ENCODE measurements at regions not wholly inside any gene's neighbourhood (a gene's known extent, or its start where the extent isn't known, plus 50 kb on each side); places are given as distances from the start of the nearest gene placed in this dataset.

GRCh38 chrX:10077425-10078188, 79.2 kb upstream of the CLCN4 start:
- Histone ChIP-seq H3K9me3 (ENCODE audit: control insufficient read depth, low read length) (no peaks in the 10 kb centered on the region), H3K4me1 (ENCODE audit: control insufficient read depth, insufficient read depth, low read length, poor library complexity, severe bottlenecking) (no peaks in the 10 kb centered on the region)
- no peak for DNase-seq

DNA sequence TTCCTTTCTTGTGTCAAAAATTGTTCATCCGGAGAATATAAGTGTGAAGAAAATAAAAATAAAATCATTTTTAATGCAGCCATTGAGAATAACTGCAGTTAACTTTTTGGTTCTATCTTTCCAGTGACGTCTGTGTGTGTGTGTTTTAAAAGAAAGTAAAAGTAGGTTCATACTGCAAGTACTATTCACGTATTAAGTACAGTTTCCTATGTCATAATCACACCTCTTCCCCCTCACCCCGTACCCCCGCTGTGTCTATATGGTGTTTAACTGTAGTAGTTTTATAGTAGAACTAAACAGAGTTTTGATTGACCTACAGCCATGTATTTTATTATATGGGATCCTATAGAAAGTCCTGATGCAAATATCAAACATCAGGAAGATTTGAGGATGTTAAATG, 78.5 kb upstream of the CLCN4 start:
- DNase-seq, result no peak
- no peak overlapping the region for H3K27ac ChIP-seq (ENCODE audit: insufficient read depth, low read length, poor library complexity, severe bottlenecking)
- H3K36me3 ChIP-seq (ENCODE audit: control insufficient read depth, insufficient read depth, low read length), result no peaks in the 10 kb centered on the region
- H3K4me3 ChIP-seq (ENCODE audit: insufficient read depth, low read depth, low read length, poor library complexity, severe bottlenecking), result no peak overlapping the region
- H3K4me1 ChIP-seq (ENCODE audit: control insufficient read depth, insufficient read depth, low read length, poor library complexity, severe bottlenecking), result no peaks in the 10 kb centered on the region
- no peaks in the 10 kb centered on the region for H3K27me3 ChIP-seq (replicated peaks; ENCODE audit: control insufficient read depth, insufficient read depth, low read length, poor library complexity, severe bottlenecking)
- H3K9me3 ChIP-seq (ENCODE audit: control insufficient read depth, low read length), result no peaks in the 10 kb centered on the region

More at GRCh38 chrX:10077425-10078188, 79.2 kb upstream of the CLCN4 start:
- Histone ChIP-seq H3K36me3 (ENCODE audit: control insufficient read depth, insufficient read depth, low read length) (no peaks in the 10 kb centered on the region), H3K27ac (ENCODE audit: insufficient read depth, low read length, poor library complexity, severe bottlenecking) (no peak overlapping the region), H3K27me3 (replicated peaks; ENCODE audit: control insufficient read depth, insufficient read depth, low read length, poor library complexity, severe bottlenecking) (no peaks in the 10 kb centered on the region), H3K4me3 (ENCODE audit: insufficient read depth, low read depth, low read length, poor library complexity, severe bottlenecking) (no peak overlapping the region)

- DNase-seq, result no peak
- Histone ChIP-seq H3K36me3 (ENCODE audit: control insufficient read depth, insufficient read depth, low read length) (no peaks in the 10 kb centered on the region), H3K4me1 (ENCODE audit: control insufficient read depth, insufficient read depth, low read length, poor library complexity, severe bottlenecking) (no peaks in the 10 kb centered on the region), H3K4me3 (ENCODE audit: insufficient read depth, low read depth, low read length, poor library complexity, severe bottlenecking) (no peak overlapping the region), H3K9me3 (ENCODE audit: control insufficient read depth, low read length) (no peaks in the 10 kb centered on the region), H3K27ac (ENCODE audit: insufficient read depth, low read length, poor library complexity, severe bottlenecking) (no peak overlapping the region), H3K27me3 (replicated peaks; ENCODE audit: control insufficient read depth, insufficient read depth, low read length, poor library complexity, severe bottlenecking) (no peaks in the 10 kb centered on the region)
Measured at GRCh38 chrX:10079231-10079630, 77.5 kb upstream of the CLCN4 start.

DNA sequence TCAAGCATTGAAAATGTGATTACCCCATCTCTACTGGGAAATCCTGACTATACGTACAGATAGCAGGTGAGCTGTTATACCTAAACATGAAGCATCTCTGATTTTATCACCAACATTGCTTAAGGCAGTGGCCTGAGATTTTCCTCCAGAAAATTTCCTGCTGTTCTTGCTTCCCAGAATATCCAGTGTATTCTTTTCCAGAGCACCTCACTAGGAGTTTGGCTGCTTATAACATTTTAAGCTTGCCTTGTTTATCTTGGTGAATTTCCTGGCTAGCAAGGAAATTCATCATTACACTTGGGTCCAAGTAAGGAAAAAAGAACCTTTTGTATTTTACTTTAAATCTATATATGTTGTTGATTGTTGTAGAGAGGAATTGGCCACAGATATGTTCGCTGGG, 73.0 kb upstream of the CLCN4 start:
- Histone ChIP-seq H3K4me1 (ENCODE audit: control insufficient read depth, insufficient read depth, low read length, poor library complexity, severe bottlenecking) (peaks cover 8% of the 10 kb centered on the region), H3K27ac (ENCODE audit: insufficient read depth, low read length, poor library complexity, severe bottlenecking) (peak overlapping the region; percentile 72), H3K4me3 (ENCODE audit: insufficient read depth, low read depth, low read length, poor library complexity, severe bottlenecking) (no peak overlapping the region), H3K27me3 (replicated peaks; ENCODE audit: control insufficient read depth, insufficient read depth, low read length, poor library complexity, severe bottlenecking) (no peaks in the 10 kb centered on the region), H3K36me3 (ENCODE audit: control insufficient read depth, insufficient read depth, low read length) (no peaks in the 10 kb centered on the region), H3K9me3 (ENCODE audit: control insufficient read depth, low read length) (no peaks in the 10 kb centered on the region)
- no peak for DNase-seq

DNA sequence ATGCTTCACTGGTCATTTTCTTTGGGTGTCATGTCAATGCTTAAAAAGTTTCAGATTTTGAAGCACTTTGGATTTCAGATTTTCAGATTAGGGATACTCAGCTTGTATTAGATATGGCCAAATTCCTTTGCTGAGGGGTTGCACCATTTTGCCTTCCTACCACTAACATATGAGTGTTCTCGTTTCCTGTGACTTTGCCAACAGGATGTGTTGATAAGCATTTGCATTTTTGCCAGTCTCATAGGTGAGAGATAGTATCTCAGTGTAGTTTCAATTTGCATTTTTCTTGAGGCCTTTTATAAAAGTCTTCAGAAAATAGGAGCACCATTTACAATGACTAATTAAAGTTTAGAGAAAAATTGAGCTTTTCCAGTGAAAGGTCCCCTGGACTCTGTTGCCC, 71.6 kb upstream of the CLCN4 start:
- no peak for DNase-seq
- Histone ChIP-seq H3K36me3 (ENCODE audit: control insufficient read depth, insufficient read depth, low read length) (no peaks in the 10 kb centered on the region), H3K27ac (ENCODE audit: insufficient read depth, low read length, poor library complexity, severe bottlenecking) (peak overlapping the region; percentile 37), H3K4me3 (ENCODE audit: insufficient read depth, low read depth, low read length, poor library complexity, severe bottlenecking) (no peak overlapping the region), H3K4me1 (ENCODE audit: control insufficient read depth, insufficient read depth, low read length, poor library complexity, severe bottlenecking) (peaks cover 8% of the 10 kb centered on the region), H3K27me3 (replicated peaks; ENCODE audit: control insufficient read depth, insufficient read depth, low read length, poor library complexity, severe bottlenecking) (no peaks in the 10 kb centered on the region), H3K9me3 (ENCODE audit: control insufficient read depth, low read length) (no peaks in the 10 kb centered on the region)

GRCh38 chrX:10086676-10087075, 70.1 kb upstream of the CLCN4 start:
- Histone ChIP-seq H3K4me3 (ENCODE audit: insufficient read depth, low read depth, low read length, poor library complexity, severe bottlenecking) (no peak overlapping the region), H3K27ac (ENCODE audit: insufficient read depth, low read length, poor library complexity, severe bottlenecking) (no peak overlapping the region), H3K36me3 (ENCODE audit: control insufficient read depth, insufficient read depth, low read length) (no peaks in the 10 kb centered on the region), H3K4me1 (ENCODE audit: control insufficient read depth, insufficient read depth, low read length, poor library complexity, severe bottlenecking) (peaks cover 8% of the 10 kb centered on the region), H3K9me3 (ENCODE audit: control insufficient read depth, low read length) (no peaks in the 10 kb centered on the region), H3K27me3 (replicated peaks; ENCODE audit: control insufficient read depth, insufficient read depth, low read length, poor library complexity, severe bottlenecking) (no peaks in the 10 kb centered on the region)
- no peak for DNase-seq

- H3K4me3 ChIP-seq (ENCODE audit: insufficient read depth, low read depth, low read length, poor library complexity, severe bottlenecking), result no peak overlapping the region
- no peak for DNase-seq
- H3K9me3 ChIP-seq (ENCODE audit: control insufficient read depth, low read length), result no peaks in the 10 kb centered on the region
- no peaks in the 10 kb centered on the region for H3K27me3 ChIP-seq (replicated peaks; ENCODE audit: control insufficient read depth, insufficient read depth, low read length, poor library complexity, severe bottlenecking)
- no peak overlapping the region for H3K27ac ChIP-seq (ENCODE audit: insufficient read depth, low read length, poor library complexity, severe bottlenecking)
- H3K4me1 ChIP-seq (ENCODE audit: control insufficient read depth, insufficient read depth, low read length, poor library complexity, severe bottlenecking), result peaks cover 8% of the 10 kb centered on the region
- H3K36me3 ChIP-seq (ENCODE audit: control insufficient read depth, insufficient read depth, low read length), result no peaks in the 10 kb centered on the region
Measured at GRCh38 chrX:10087391-10087790, 69.4 kb upstream of the CLCN4 start.

GRCh38 chrX:10089378-10089795, 67.4 kb upstream of the CLCN4 start:
- no peak overlapping the region for H3K27ac ChIP-seq (ENCODE audit: insufficient read depth, low read length, poor library complexity, severe bottlenecking)
- H3K27me3 ChIP-seq (replicated peaks; ENCODE audit: control insufficient read depth, insufficient read depth, low read length, poor library complexity, severe bottlenecking), result no peaks in the 10 kb centered on the region
- peaks cover 8% of the 10 kb centered on the region for H3K4me1 ChIP-seq (ENCODE audit: control insufficient read depth, insufficient read depth, low read length, poor library complexity, severe bottlenecking)

GRCh38 chrX:10090319-10090718, 66.5 kb upstream of the CLCN4 start:
- Histone ChIP-seq H3K9me3 (ENCODE audit: control insufficient read depth, low read length) (no peaks in the 10 kb centered on the region), H3K4me1 (ENCODE audit: control insufficient read depth, insufficient read depth, low read length, poor library complexity, severe bottlenecking) (peaks cover 4% of the 10 kb centered on the region), H3K27me3 (replicated peaks; ENCODE audit: control insufficient read depth, insufficient read depth, low read length, poor library complexity, severe bottlenecking) (no peaks in the 10 kb centered on the region), H3K27ac (ENCODE audit: insufficient read depth, low read length, poor library complexity, severe bottlenecking) (no peak overlapping the region), H3K4me3 (ENCODE audit: insufficient read depth, low read depth, low read length, poor library complexity, severe bottlenecking) (no peak overlapping the region), H3K36me3 (ENCODE audit: control insufficient read depth, insufficient read depth, low read length) (no peaks in the 10 kb centered on the region)
- DNase-seq, result no peak

More at GRCh38 chrX:10089378-10089795, 67.4 kb upstream of the CLCN4 start:
- DNase-seq, result no peak
- Histone ChIP-seq H3K9me3 (ENCODE audit: control insufficient read depth, low read length) (no peaks in the 10 kb centered on the region), H3K36me3 (ENCODE audit: control insufficient read depth, insufficient read depth, low read length) (no peaks in the 10 kb centered on the region), H3K4me3 (ENCODE audit: insufficient read depth, low read depth, low read length, poor library complexity, severe bottlenecking) (no peak overlapping the region)

GRCh38 chrX:10095246-10095645, 61.5 kb upstream of the CLCN4 start:
- peaks cover 8% of the 10 kb centered on the region for H3K4me1 ChIP-seq (ENCODE audit: control insufficient read depth, insufficient read depth, low read length, poor library complexity, severe bottlenecking)
- no peak for DNase-seq
- no peak overlapping the region for H3K27ac ChIP-seq (ENCODE audit: insufficient read depth, low read length, poor library complexity, severe bottlenecking)
- no peak overlapping the region for H3K4me3 ChIP-seq (ENCODE audit: insufficient read depth, low read depth, low read length, poor library complexity, severe bottlenecking)
- no peaks in the 10 kb centered on the region for H3K9me3 ChIP-seq (ENCODE audit: control insufficient read depth, low read length)
- H3K36me3 ChIP-seq (ENCODE audit: control insufficient read depth, insufficient read depth, low read length), result no peaks in the 10 kb centered on the region
- no peaks in the 10 kb centered on the region for H3K27me3 ChIP-seq (replicated peaks; ENCODE audit: control insufficient read depth, insufficient read depth, low read length, poor library complexity, severe bottlenecking)

All from effector memory CD4-positive, alpha-beta T cell (primary cell).